ENCODE measurements at regions not wholly inside any gene's neighbourhood (a gene's known extent, or its start where the extent isn't known, plus 50 kb on each side); places are given as distances from the start of the nearest gene placed in this dataset.
A peak's percentile ranks its signal among the peaks of the same experiment; 100 is the strongest.

- no peak overlapping the region for H3K9ac ChIP-seq
- no peak overlapping the region for H3K4me2 ChIP-seq (ENCODE audit: low read length)
- H3K36me3 ChIP-seq (ENCODE audit: control insufficient read depth, insufficient read depth, low read length), result no peaks in the 10 kb centered on the region
- peak overlapping the region; percentile 36 for H3K27ac ChIP-seq
- H3K4me3 ChIP-seq (ENCODE audit: low read depth, low read length), result no peak overlapping the region
- no peak for TF ChIP-seq CTCF (IDR thresholded peaks at IDR 0.05)
- no peaks in the 10 kb centered on the region for H3K9me3 ChIP-seq (ENCODE audit: control insufficient read depth, low read length)
- H3K27me3 ChIP-seq (ENCODE audit: control insufficient read depth, insufficient read depth, low read length), result no peaks in the 10 kb centered on the region
- peaks cover 7% of the 10 kb centered on the region for H3K4me1 ChIP-seq
- H2AFZ ChIP-seq, result no peak overlapping the region
- H3K79me2 ChIP-seq, result no peaks in the 10 kb centered on the region
Measured at GRCh38 chrX:10051866-10052480, 84.8 kb downstream of the CLDN34 start.

GRCh38 chrX:10052906-10053625, 85.9 kb downstream of the CLDN34 start:
- H3K4me2 ChIP-seq (ENCODE audit: low read length), result no peak overlapping the region
- H3K36me3 ChIP-seq (ENCODE audit: control insufficient read depth, insufficient read depth, low read length), result no peaks in the 10 kb centered on the region
- H3K4me1 ChIP-seq, result peaks cover 7% of the 10 kb centered on the region
- TF ChIP-seq CTCF (IDR thresholded peaks at IDR 0.05), result no peak
- H3K27ac ChIP-seq, result no peak overlapping the region
- H3K9me3 ChIP-seq (ENCODE audit: control insufficient read depth, low read length), result no peaks in the 10 kb centered on the region
- H2AFZ ChIP-seq, result no peak overlapping the region
- no peak overlapping the region for H3K4me3 ChIP-seq (ENCODE audit: low read depth, low read length)
- no peaks in the 10 kb centered on the region for H3K27me3 ChIP-seq (ENCODE audit: control insufficient read depth, insufficient read depth, low read length)
- H3K79me2 ChIP-seq, result no peaks in the 10 kb centered on the region
- H3K9ac ChIP-seq, result no peak overlapping the region

- Histone ChIP-seq H3K79me2 (no peaks in the 10 kb centered on the region), H3K4me3 (ENCODE audit: low read depth, low read length) (no peak overlapping the region)
Measured at GRCh38 chrX:10054396-10054795, 87.2 kb downstream of the CLDN34 start.

GRCh38 chrX:10055430-10055829, 88.3 kb downstream of the CLDN34 start:
- H3K27ac ChIP-seq, result no peak overlapping the region
- no peak for TF ChIP-seq CTCF (IDR thresholded peaks at IDR 0.05)
- peaks cover 7% of the 10 kb centered on the region for H3K4me1 ChIP-seq
- no peaks in the 10 kb centered on the region for H3K36me3 ChIP-seq (ENCODE audit: control insufficient read depth, insufficient read depth, low read length)
- no peaks in the 10 kb centered on the region for H3K79me2 ChIP-seq
- H3K27me3 ChIP-seq (ENCODE audit: control insufficient read depth, insufficient read depth, low read length), result no peaks in the 10 kb centered on the region
- no peak overlapping the region for H3K9ac ChIP-seq
- no peaks in the 10 kb centered on the region for H3K9me3 ChIP-seq (ENCODE audit: control insufficient read depth, low read length)
- H2AFZ ChIP-seq, result no peak overlapping the region
- no peak overlapping the region for H3K4me3 ChIP-seq (ENCODE audit: low read depth, low read length)
- H3K4me2 ChIP-seq (ENCODE audit: low read length), result no peak overlapping the region

More at GRCh38 chrX:10054396-10054795, 87.2 kb downstream of the CLDN34 start:
- H3K4me2 ChIP-seq (ENCODE audit: low read length), result no peak overlapping the region
- TF ChIP-seq CTCF (IDR thresholded peaks at IDR 0.05), result no peak
- no peaks in the 10 kb centered on the region for H3K27me3 ChIP-seq (ENCODE audit: control insufficient read depth, insufficient read depth, low read length)
- no peak overlapping the region for H3K9ac ChIP-seq
- peaks cover 7% of the 10 kb centered on the region for H3K4me1 ChIP-seq
- H3K27ac ChIP-seq, result no peak overlapping the region
- no peaks in the 10 kb centered on the region for H3K36me3 ChIP-seq (ENCODE audit: control insufficient read depth, insufficient read depth, low read length)
- H2AFZ ChIP-seq, result no peak overlapping the region
- H3K9me3 ChIP-seq (ENCODE audit: control insufficient read depth, low read length), result no peaks in the 10 kb centered on the region

- no peaks in the 10 kb centered on the region for H3K36me3 ChIP-seq (ENCODE audit: control insufficient read depth, insufficient read depth, low read length)
- no peaks in the 10 kb centered on the region for H3K9me3 ChIP-seq (ENCODE audit: control insufficient read depth, low read length)
- H3K79me2 ChIP-seq, result no peaks in the 10 kb centered on the region
- no peak overlapping the region for H3K4me2 ChIP-seq (ENCODE audit: low read length)
- H3K27ac ChIP-seq, result no peak overlapping the region
- H3K9ac ChIP-seq, result no peak overlapping the region
- TF ChIP-seq CTCF (IDR thresholded peaks at IDR 0.05), result no peak
- H3K4me3 ChIP-seq (ENCODE audit: low read depth, low read length), result no peak overlapping the region
- no peaks in the 10 kb centered on the region for H3K27me3 ChIP-seq (ENCODE audit: control insufficient read depth, insufficient read depth, low read length)
- H2AFZ ChIP-seq, result no peak overlapping the region
- H3K4me1 ChIP-seq, result no peaks in the 10 kb centered on the region
Measured at GRCh38 chrX:10062352-10062751, 94.4 kb upstream of the CLCN4 start.
